Fibroblast of lung (primary cell): ENCODE measurements at regions not wholly inside any gene's neighbourhood (a gene's known extent, or its start where the extent isn't known, plus 50 kb on each side); places are given as distances from the start of the nearest gene placed in this dataset.

Source experiments
- EZH2 ChIP-seq: IDR thresholded peaks from 2 replicates; pipeline ENCODE4 v1.5.1; 2012; ENCODE audit warnings: low read length, control low read depth, mild to moderate bottlenecking; ENCODE audit errors: missing control alignments
- TF ChIP-seq, protein P1 (sequence below), 2 donors: IDR thresholded peaks in 1 of 2; conservative IDR thresholded peaks in 1 of 2; 1 replicate in 1 of 2; 2 replicates in 1 of 2; pipeline ENCODE4 v1.5.1; 2011 to 2012; ENCODE audit warnings: low read length in 2 of 2, control low read depth in 1 of 2, inconsistent platforms in 1 of 2, low read depth in 1 of 2, mild to moderate bottlenecking in 1 of 2

DNA sequence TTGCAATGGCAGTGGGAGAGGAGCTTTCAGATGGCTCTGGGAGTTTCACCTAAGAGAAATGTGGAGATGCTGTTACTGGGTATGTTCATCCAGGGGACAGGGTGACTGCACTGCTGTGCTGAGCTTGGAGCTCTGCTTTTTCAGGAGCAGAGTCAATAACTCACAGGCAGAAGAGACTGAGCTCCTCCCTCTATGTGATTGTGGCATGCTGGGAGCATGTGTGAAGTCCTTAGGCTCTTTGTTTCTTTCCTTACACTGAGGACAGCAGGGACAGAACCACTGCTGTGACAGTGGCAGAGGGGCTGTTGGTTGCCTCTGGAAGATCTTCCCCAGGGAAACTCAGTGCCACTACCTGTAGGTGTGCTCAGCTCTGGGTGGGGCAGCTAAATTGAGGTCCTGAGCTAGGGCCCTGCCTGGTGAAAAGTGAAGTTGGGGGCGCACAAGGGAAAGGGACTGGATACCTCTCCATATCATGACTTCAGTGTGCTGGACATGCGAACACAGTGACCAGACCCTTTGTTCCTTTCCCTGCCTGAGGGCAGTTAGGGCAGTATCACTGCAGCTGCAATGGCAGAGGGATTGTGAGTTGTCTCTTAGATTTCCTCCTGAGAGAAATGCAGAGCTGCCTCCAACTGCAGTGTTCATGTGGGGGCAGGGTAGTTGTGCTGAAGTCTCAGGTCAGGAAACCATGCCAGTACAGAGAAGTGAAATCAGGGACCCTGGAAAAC is 156.7 kb downstream of the TENT5D start:
- TF ChIP-seq, protein P1, sequence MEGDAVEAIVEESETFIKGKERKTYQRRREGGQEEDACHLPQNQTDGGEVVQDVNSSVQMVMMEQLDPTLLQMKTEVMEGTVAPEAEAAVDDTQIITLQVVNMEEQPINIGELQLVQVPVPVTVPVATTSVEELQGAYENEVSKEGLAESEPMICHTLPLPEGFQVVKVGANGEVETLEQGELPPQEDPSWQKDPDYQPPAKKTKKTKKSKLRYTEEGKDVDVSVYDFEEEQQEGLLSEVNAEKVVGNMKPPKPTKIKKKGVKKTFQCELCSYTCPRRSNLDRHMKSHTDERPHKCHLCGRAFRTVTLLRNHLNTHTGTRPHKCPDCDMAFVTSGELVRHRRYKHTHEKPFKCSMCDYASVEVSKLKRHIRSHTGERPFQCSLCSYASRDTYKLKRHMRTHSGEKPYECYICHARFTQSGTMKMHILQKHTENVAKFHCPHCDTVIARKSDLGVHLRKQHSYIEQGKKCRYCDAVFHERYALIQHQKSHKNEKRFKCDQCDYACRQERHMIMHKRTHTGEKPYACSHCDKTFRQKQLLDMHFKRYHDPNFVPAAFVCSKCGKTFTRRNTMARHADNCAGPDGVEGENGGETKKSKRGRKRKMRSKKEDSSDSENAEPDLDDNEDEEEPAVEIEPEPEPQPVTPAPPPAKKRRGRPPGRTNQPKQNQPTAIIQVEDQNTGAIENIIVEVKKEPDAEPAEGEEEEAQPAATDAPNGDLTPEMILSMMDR (conservative IDR thresholded peaks at IDR 0.05 in 1 of 2, IDR thresholded peaks at IDR 0.05 in 1 of 2; ENCODE audit: low read depth in 1 of 2, low read length in 2 of 2), result no peak
- no peak for TF ChIP-seq EZH2
